ENCODE measurements at regions not wholly inside any gene's neighbourhood (a gene's known extent, or its start where the extent isn't known, plus 50 kb on each side); places are given as distances from the start of the nearest gene placed in this dataset.
"Not testable (repeated sequence)": the region's sequence is repeated elsewhere in the genome, so short reads cannot be mapped to it uniquely, and the experiment has no call there.

GRCh38 chr1:29408831-29409605 is 172.7 kb downstream of the PTPRU start:
- dilution Hi-C loops (cut with MboI; ENCODE audit: extremely low pct_ligation_motif_present, low sequenced_read_pairs): no loop called here
- peaks cover 19% of the 10 kb centered on the region for H3K27me3 ChIP-seq (ENCODE audit: control insufficient read depth, extremely low read depth, insufficient read depth, low read length)
- no peak for FAIRE-seq

DNA sequence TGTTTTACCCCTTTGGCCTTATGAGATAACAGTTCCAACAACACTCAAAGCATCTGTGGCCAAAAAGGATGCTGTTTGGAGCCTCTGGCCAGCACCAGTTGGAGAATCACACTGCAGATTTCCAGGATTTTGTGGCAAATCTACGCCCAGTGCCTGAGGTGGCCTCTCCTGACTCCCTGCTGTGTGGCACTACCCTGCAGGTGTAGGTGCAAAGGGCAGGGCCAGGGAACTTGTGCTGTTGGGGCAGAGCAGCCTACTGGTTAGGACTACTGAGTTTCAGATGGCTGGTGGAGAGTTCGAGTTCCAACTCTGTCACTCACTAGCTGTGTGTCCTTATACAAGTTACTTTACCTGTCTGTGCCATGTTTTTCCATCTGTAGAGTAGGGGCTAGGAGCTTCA is 170.5 kb downstream of the PTPRU start:
- dilution Hi-C loops (cut with MboI; ENCODE audit: extremely low pct_ligation_motif_present, low sequenced_read_pairs): no loop called here
- DNase-seq (ENCODE audit: low read depth, low spot score): no peak
- no peak for FAIRE-seq
- H2AFZ ChIP-seq (ENCODE audit: control insufficient read depth, low read length): no peak overlapping the region
- H3K9ac ChIP-seq (ENCODE audit: control insufficient read depth, extremely low read depth, insufficient read depth, low read length): no peak overlapping the region
- H3K36me3 ChIP-seq (ENCODE audit: control insufficient read depth in 2 of 2, extremely low read depth in 1 of 2, insufficient read depth in 2 of 2, low read length in 2 of 2): no peaks in the 10 kb centered on the region
- H3K4me2 ChIP-seq (ENCODE audit: control insufficient read depth, extremely low read depth, insufficient read depth, low read depth, low read length): no peak overlapping the region
- TF ChIP-seq CTCF (optimal IDR thresholded peaks at IDR 0.05 in 1 of 3, IDR thresholded peaks at IDR 0.05 in 1 of 3, conservative IDR thresholded peaks at IDR 0.05 in 1 of 3; ENCODE audit: extremely low read depth in 1 of 3, insufficient read depth in 2 of 3, low read length in 3 of 3): no peak
- no peak for TF ChIP-seq EZH2 (IDR thresholded peaks at IDR 0.05; ENCODE audit: low read length)
- no peaks in the 10 kb centered on the region for H3K9me3 ChIP-seq (ENCODE audit: control insufficient read depth, low read depth, low read length)
- H3K27ac ChIP-seq (ENCODE audit: control insufficient read depth, insufficient read depth, low read length): no peak overlapping the region
- H3K27me3 ChIP-seq (ENCODE audit: control insufficient read depth, extremely low read depth, insufficient read depth, low read length): peaks cover 10% of the 10 kb centered on the region
- H4K20me1 ChIP-seq (ENCODE audit: control insufficient read depth, extremely low read depth, insufficient read depth, low read length): no peaks in the 10 kb centered on the region
- H3K4me1 ChIP-seq (ENCODE audit: control insufficient read depth, extremely low read depth, insufficient read depth, low read length): no peaks in the 10 kb centered on the region
- no peak overlapping the region for H3K4me3 ChIP-seq (ENCODE audit: control insufficient read depth in 2 of 3, extremely low read depth in 1 of 3, insufficient read depth in 2 of 3, low read depth in 1 of 3, low read length in 3 of 3)
- H3K9me1 ChIP-seq (ENCODE audit: control insufficient read depth, extremely low read depth, insufficient read depth, low read length): no peaks in the 10 kb centered on the region
- H3K79me2 ChIP-seq (ENCODE audit: control insufficient read depth, insufficient read depth, low read length): no peaks in the 10 kb centered on the region

More at GRCh38 chr1:29408831-29409605, 172.7 kb downstream of the PTPRU start:
- Histone ChIP-seq H3K9me1 (ENCODE audit: control insufficient read depth, extremely low read depth, insufficient read depth, low read length) (no peaks in the 10 kb centered on the region), H3K4me2 (ENCODE audit: control insufficient read depth, extremely low read depth, insufficient read depth, low read depth, low read length) (no peak overlapping the region), H3K4me3 (ENCODE audit: control insufficient read depth in 2 of 3, extremely low read depth in 1 of 3, insufficient read depth in 2 of 3, low read depth in 1 of 3, low read length in 3 of 3) (no peak overlapping the region), H2AFZ (ENCODE audit: control insufficient read depth, low read length) (no peak overlapping the region), H3K9me3 (ENCODE audit: control insufficient read depth, low read depth, low read length) (no peaks in the 10 kb centered on the region), H3K27ac (ENCODE audit: control insufficient read depth, insufficient read depth, low read length) (no peak overlapping the region), H3K9ac (ENCODE audit: control insufficient read depth, extremely low read depth, insufficient read depth, low read length) (no peak overlapping the region), H4K20me1 (ENCODE audit: control insufficient read depth, extremely low read depth, insufficient read depth, low read length) (no peaks in the 10 kb centered on the region), H3K79me2 (ENCODE audit: control insufficient read depth, insufficient read depth, low read length) (no peaks in the 10 kb centered on the region), H3K4me1 (ENCODE audit: control insufficient read depth, extremely low read depth, insufficient read depth, low read length) (no peaks in the 10 kb centered on the region), H3K36me3 (ENCODE audit: control insufficient read depth in 2 of 2, extremely low read depth in 1 of 2, insufficient read depth in 2 of 2, low read length in 2 of 2) (no peaks in the 10 kb centered on the region)
- DNase-seq (ENCODE audit: low read depth, low spot score): no peak
- TF ChIP-seq EZH2 (IDR thresholded peaks at IDR 0.05; ENCODE audit: low read length) (no peak), CTCF (optimal IDR thresholded peaks at IDR 0.05 in 1 of 3, IDR thresholded peaks at IDR 0.05 in 1 of 3, conservative IDR thresholded peaks at IDR 0.05 in 1 of 3; ENCODE audit: extremely low read depth in 1 of 3, insufficient read depth in 2 of 3, low read length in 3 of 3) (no peak)

GRCh38 chr1:29400203-29400602 is 163.9 kb downstream of the PTPRU start:
- H3K36me3 ChIP-seq (ENCODE audit: control insufficient read depth in 2 of 2, extremely low read depth in 1 of 2, insufficient read depth in 2 of 2, low read length in 2 of 2); H3K9ac ChIP-seq (ENCODE audit: control insufficient read depth, extremely low read depth, insufficient read depth, low read length); H4K20me1 ChIP-seq (ENCODE audit: control insufficient read depth, extremely low read depth, insufficient read depth, low read length); H3K79me2 ChIP-seq (ENCODE audit: control insufficient read depth, insufficient read depth, low read length); dilution Hi-C loops (cut with MboI; ENCODE audit: extremely low pct_ligation_motif_present, low sequenced_read_pairs); H3K27ac ChIP-seq (ENCODE audit: control insufficient read depth, insufficient read depth, low read length); H3K27me3 ChIP-seq (ENCODE audit: control insufficient read depth, extremely low read depth, insufficient read depth, low read length); FAIRE-seq; H3K4me1 ChIP-seq (ENCODE audit: control insufficient read depth, extremely low read depth, insufficient read depth, low read length); H3K4me3 ChIP-seq (ENCODE audit: control insufficient read depth in 2 of 3, extremely low read depth in 1 of 3, insufficient read depth in 2 of 3, low read depth in 1 of 3, low read length in 3 of 3); H2AFZ ChIP-seq (ENCODE audit: control insufficient read depth, low read length); H3K9me3 ChIP-seq (ENCODE audit: control insufficient read depth, low read depth, low read length); DNase-seq (ENCODE audit: low read depth, low spot score); H3K4me2 ChIP-seq (ENCODE audit: control insufficient read depth, extremely low read depth, insufficient read depth, low read depth, low read length); H3K9me1 ChIP-seq (ENCODE audit: control insufficient read depth, extremely low read depth, insufficient read depth, low read length): not testable (repeated sequence)

All from keratinocyte (primary cell).